GM21529 (cell line): ENCODE measurements at regions not wholly inside any gene's neighbourhood (a gene's known extent, or its start where the extent isn't known, plus 50 kb on each side); places are given as distances from the start of the nearest gene placed in this dataset.
"Not testable (repeated sequence)": the region's sequence is repeated elsewhere in the genome, so short reads cannot be mapped to it uniquely, and the experiment has no call there.

Experiments used
- ATAC-seq: cut with Tn5 transposase; IDR thresholded peaks from one replicate; pipeline ENCODE4 v1.9.1; 2021; ENCODE audit not compliant: unreplicated experiment

GRCh38 chr9:40939201-40939887 lies 189.1 kb downstream of the FOXD4L6 start:
- ATAC-seq: not testable (repeated sequence)

- ATAC-seq: no peak
Measured at GRCh38 chr9:40935336-40935735, 193.1 kb downstream of the FOXD4L6 start.

- ATAC-seq: not testable (repeated sequence)
Measured at GRCh38 chr9:40934480-40934879, 194.0 kb downstream of the FOXD4L6 start.

GRCh38 chr9:40930426-40930825 lies 198.1 kb downstream of the FOXD4L6 start:
- ATAC-seq: not testable (repeated sequence)

- not testable (repeated sequence) for ATAC-seq
Measured at GRCh38 chr9:40929488-40929845, 199.0 kb downstream of the FOXD4L6 start.

GRCh38 chr9:40928803-40929487 lies 199.5 kb downstream of the FOXD4L6 start:
- ATAC-seq: no peak

- no peak for ATAC-seq
Measured at GRCh38 chr9:40927851-40928802, 200.4 kb downstream of the FOXD4L6 start.

- ATAC-seq: no peak
Measured at GRCh38 chr9:40927260-40927631, 201.2 kb downstream of the FOXD4L6 start.

GRCh38 chr9:40926404-40927259 lies 201.8 kb downstream of the FOXD4L6 start:
- no peak for ATAC-seq

- no peak for ATAC-seq
Measured at GRCh38 chr9:40925149-40925548, 203.3 kb downstream of the FOXD4L6 start.

GRCh38 chr9:40916399-40916783 lies 212.1 kb downstream of the FOXD4L6 start:
- not testable (repeated sequence) for ATAC-seq

- ATAC-seq: not testable (repeated sequence)
Measured at GRCh38 chr9:40915660-40916398, 212.7 kb downstream of the FOXD4L6 start.

GRCh38 chr9:40914772-40915659 lies 213.5 kb downstream of the FOXD4L6 start:
- ATAC-seq: no peak

GRCh38 chr9:40913928-40914673 lies 214.4 kb downstream of the FOXD4L6 start:
- no peak for ATAC-seq

- ATAC-seq: no peak
Measured at GRCh38 chr9:40913096-40913719, 215.3 kb downstream of the FOXD4L6 start.

- not testable (repeated sequence) for ATAC-seq
Measured at GRCh38 chr9:40912679-40913078, 215.8 kb downstream of the FOXD4L6 start.

- ATAC-seq: no peak
Measured at GRCh38 chr9:40911647-40912046, 216.8 kb downstream of the FOXD4L6 start.

GRCh38 chr9:40910995-40911394 lies 217.5 kb downstream of the FOXD4L6 start:
- ATAC-seq: not testable (repeated sequence)
